ENCODE measurements at regions not wholly inside any gene's neighbourhood (a gene's known extent, or its start where the extent isn't known, plus 50 kb on each side); places are given as distances from the start of the nearest gene placed in this dataset.
"Not testable (repeated sequence)": the region's sequence is repeated elsewhere in the genome, so short reads cannot be mapped to it uniquely, and the experiment has no call there.

DNA sequence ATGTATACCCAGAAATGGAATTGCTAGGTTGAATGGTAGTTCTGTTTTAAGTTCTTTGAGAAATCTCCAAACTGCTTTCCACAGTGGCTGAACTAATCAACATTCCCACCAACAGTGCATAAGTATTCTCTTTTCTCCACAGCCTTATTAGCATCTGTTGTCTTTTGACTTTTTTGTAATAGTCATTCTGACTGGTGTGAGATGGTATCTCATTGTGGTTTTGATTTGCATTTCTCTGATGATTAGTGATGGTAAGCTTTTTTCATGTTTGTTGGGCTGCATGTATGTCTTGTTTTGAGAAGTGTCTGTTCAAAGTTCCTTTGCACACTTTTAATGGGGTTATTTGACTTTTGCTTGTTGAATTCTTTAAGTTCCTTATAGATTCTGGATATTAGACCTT, 52.4 kb upstream of the EHHADH start:
- DNase-seq = not testable (repeated sequence)

DNA sequence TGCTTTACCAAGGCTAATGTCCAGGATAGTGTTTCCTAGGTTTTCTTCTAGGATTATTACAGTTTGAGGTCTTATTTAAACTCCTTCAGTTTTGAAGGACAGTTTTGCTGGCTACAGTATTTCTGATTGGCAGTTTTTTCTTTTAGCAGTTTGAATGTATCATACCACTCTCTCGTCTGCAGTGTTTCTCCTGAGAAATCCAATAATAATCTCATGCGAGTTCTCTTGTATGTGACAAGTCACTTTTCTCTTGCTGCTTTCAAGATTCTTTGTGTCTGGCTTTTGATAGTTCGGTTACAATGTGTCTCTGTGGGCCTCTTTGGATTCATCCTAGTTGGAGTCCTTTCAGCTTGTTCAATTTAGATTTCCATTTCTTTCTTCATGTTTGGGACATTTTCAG, 53.0 kb upstream of the EHHADH start:
- DNase-seq = no peak

DNA sequence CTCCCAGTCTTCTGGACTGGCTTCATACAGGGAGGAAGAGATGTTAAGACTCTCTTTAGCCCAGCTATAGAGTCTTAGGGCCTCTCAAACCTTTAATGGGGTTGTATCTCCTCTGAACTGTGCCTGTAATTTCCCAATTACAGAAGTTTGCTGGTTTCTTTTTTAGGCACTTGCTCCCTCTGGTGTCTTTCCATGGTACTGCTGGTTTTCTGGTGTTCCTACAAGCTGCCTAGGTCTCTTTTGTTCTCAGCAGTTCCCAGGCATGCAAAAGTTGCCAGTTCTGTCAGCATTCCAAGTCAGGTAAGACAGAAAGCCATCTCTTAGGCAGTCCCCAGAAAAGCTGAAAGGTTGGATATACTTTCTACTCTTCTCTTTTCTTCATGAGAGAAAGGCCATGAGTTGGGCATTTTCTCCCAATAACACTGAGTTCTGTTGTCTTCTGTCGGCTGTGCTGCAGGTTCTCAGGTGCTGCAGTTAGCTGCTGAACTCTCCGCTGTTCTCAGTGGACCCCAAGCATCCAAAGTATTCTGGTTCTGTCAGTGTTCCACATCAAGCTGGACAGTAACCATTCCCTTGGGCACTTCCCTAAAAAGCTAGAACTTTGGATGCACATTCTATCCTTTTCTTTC, 54.4 kb upstream of the EHHADH start:
- peak; percentile 75 to 84 for DNase-seq

DNA sequence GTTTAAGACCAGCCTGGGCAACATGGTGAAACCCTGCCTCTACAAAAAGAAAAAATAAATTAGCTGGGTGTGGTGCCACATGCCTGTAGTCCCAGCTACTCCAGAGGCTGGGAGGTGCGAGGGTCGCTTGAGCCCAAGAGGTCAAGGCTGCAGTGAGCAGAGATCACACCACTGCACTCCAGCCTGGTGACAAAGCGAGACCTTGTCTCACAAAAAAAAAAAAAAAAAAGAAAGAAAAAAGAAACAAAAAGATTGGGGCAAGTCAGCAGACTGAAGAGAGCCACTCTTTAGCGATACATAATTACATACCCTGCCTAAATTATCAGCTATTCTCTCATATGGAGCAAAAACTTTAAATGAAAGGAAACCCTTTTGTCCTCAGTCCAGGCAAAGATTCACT, 53.6 kb upstream of the MAP3K13 start:
- DNase-seq = no peak

DNA sequence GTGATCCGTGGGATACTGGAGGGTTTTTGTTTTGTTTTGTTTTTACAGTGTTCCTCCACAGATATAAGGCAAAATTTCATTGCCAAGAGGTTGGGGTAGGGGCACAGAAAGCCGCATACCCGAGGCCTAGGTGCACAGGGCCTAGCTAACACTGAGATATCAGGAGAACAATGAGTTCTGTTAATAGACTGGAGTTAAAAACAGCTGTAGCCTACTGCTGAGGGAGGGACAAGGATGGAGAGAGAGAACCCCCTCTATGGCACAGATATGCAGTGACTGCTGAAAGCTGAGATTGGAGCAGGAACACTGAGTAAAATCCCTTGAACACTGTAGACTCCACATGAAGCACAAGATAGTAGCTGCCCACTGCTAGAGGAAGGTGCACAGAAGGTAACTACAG, 53.1 kb upstream of the MAP3K13 start:
- DNase-seq = no peak

DNA sequence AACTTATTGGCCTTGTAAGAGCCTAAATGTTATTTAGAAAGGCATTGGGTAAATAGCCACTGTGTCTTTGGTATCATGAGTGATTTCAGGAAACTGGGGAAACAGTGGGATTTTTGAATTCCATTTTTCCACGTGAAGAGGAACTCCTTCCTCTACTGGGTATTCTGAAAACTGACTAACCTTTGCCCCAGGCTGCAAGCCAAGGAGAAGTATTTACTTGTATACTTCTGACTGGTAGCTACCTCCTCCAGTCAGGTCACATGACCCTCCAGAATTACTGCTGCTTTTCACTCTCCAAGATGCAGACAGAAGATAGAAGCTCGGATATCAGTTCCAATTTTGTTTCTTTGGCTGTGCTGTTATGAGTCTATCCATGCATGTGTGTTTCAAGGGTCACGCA, 50.9 kb upstream of the MAP3K13 start:
- DNase-seq = no peak

All from AML-193 (cell line).